GM23338 (cell line): ENCODE measurements at regions not wholly inside any gene's neighbourhood (a gene's known extent, or its start where the extent isn't known, plus 50 kb on each side); places are given as distances from the start of the nearest gene placed in this dataset.

Source experiments
- ATAC-seq: fragments of 200-7000 bp; cut with Tn5 transposase; 3 replicates; pipeline ENCODE4 v1.9.1; 2020
- DNase-seq: peaks from one replicate; pipeline ENCODE4 v3.0.0-alpha.2; 2015; ENCODE audit warnings: low spot score
- H2AFZ ChIP-seq: fragments of 200-600 bp; sonication (generic); 2 replicates; pipeline ENCODE4 v1.8.0; 2016; ENCODE audit warnings: antibody characterized with exemption, mild to moderate bottlenecking, moderate library complexity
- H3F3A ChIP-seq: fragments of 200-600 bp; sonication (generic); replicated peaks from 2 replicates; pipeline ENCODE4 v1.8.0; 2017; ENCODE audit warnings: antibody characterized with exemption, mixed run types, low read depth
- H3K27ac ChIP-seq: fragments of 200-600 bp; sonication (generic); 2 replicates; pipeline ENCODE4 v1.6.1; 2016; ENCODE audit warnings: low read depth
- H3K27me3 ChIP-seq: fragments of 200-600 bp; sonication (generic); 2 replicates; pipeline ENCODE4 v1.8.0; 2016; ENCODE audit warnings: mild to moderate bottlenecking, mixed run types, moderate library complexity; ENCODE audit not compliant: insufficient read depth
- H3K36me3 ChIP-seq: fragments of 200-600 bp; sonication (generic); 2 replicates; pipeline ENCODE4 v1.8.0; 2016; ENCODE audit warnings: mild to moderate bottlenecking; ENCODE audit not compliant: insufficient read depth
- H3K4me1 ChIP-seq: fragments of 200-600 bp; sonication (generic); 2 replicates; pipeline ENCODE4 v1.8.0; 2016; ENCODE audit warnings: mild to moderate bottlenecking, moderate library complexity; ENCODE audit not compliant: insufficient read depth
- H3K4me2 ChIP-seq: fragments of 200-600 bp; sonication (generic); 2 replicates; pipeline ENCODE4 v1.7.1; 2017; ENCODE audit warnings: mixed run types
- H3K4me3 ChIP-seq: fragments of 200-600 bp; sonication (generic); 2 replicates; pipeline ENCODE4 v1.6.1; 2016; ENCODE audit warnings: mixed run types
- H3K79me2 ChIP-seq: fragments of 200-600 bp; sonication (generic); replicated peaks from 2 replicates; pipeline ENCODE4 v1.8.0; 2017; ENCODE audit warnings: mild to moderate bottlenecking; ENCODE audit not compliant: insufficient read depth
- H3K9me2 ChIP-seq: fragments of 200-600 bp; sonication (generic); 2 replicates; pipeline ENCODE4 v1.8.0; 2017; ENCODE audit not compliant: insufficient read depth
- H4K20me1 ChIP-seq: fragments of 200-600 bp; sonication (generic); replicated peaks from 2 replicates; pipeline ENCODE4 v1.8.0; 2017; ENCODE audit warnings: mild to moderate bottlenecking; ENCODE audit not compliant: insufficient read depth
- H3K27ac Mint-ChIP-seq: 2 replicates; pipeline ENCODE4 v1.8.0; 2020; ENCODE audit warnings: inconsistent platforms, mild to moderate bottlenecking, moderate library complexity, mixed read lengths
- H3K27me3 Mint-ChIP-seq: 3 replicates; pipeline ENCODE4 v1.8.0; 2022; ENCODE audit warnings: low read depth, mild to moderate bottlenecking, moderate library complexity, mixed read lengths, inconsistent platforms; ENCODE audit not compliant: insufficient read depth, poor library complexity
- H3K36me3 Mint-ChIP-seq: 3 replicates; pipeline ENCODE4 v1.8.0; 2021; ENCODE audit warnings: low read depth, mild to moderate bottlenecking, inconsistent platforms, moderate library complexity, mixed read lengths
- H3K4me1 Mint-ChIP-seq: 3 replicates; pipeline ENCODE4 v1.8.0; 2020; ENCODE audit warnings: mild to moderate bottlenecking, inconsistent platforms, mixed read lengths
- H3K4me3 Mint-ChIP-seq: 3 replicates; pipeline ENCODE4 v1.8.0; 2021; ENCODE audit warnings: moderate library complexity, mild to moderate bottlenecking, inconsistent platforms, mixed read lengths
- H3K9me3 Mint-ChIP-seq: 3 replicates; pipeline ENCODE4 v1.8.0; 2020; ENCODE audit warnings: moderate library complexity, mild to moderate bottlenecking, inconsistent platforms, mixed read lengths
- CREB1 ChIP-seq: fragments of 250-450 bp; sonication (Bioruptor Pico); IDR thresholded peaks from 2 replicates; pipeline ENCODE4 v1.5.0; 2020; ENCODE audit warnings: low read depth, mild to moderate bottlenecking, moderate library complexity
- CTCF ChIP-seq, 2 experiments: fragments of 200-600 bp in 1 of 2; sonication (generic) in 1 of 2; conservative IDR thresholded peaks; 2 replicates each; pipeline versions ENCODE4 v1.5.1 to v1.6.1; 2016 to 2017; ENCODE audit warnings: antibody characterized with exemption in 2 of 2, low read depth in 2 of 2, mild to moderate bottlenecking in 2 of 2, moderate library complexity in 1 of 2
- ETS1 ChIP-seq: IDR thresholded peaks from 2 replicates; pipeline ENCODE4 v1.6.1; 2016; ENCODE audit warnings: antibody characterized with exemption
- EZH2 ChIP-seq: fragments of 200-600 bp; sonication (generic); IDR thresholded peaks from one replicate; pipeline ENCODE4 v1.8.0; 2017; ENCODE audit warnings: antibody characterized with exemption, mild to moderate bottlenecking, low read depth; ENCODE audit not compliant: unreplicated experiment
- EZH2phosphoT487 ChIP-seq: fragments of 200-600 bp; sonication (generic); IDR thresholded peaks from one replicate; pipeline ENCODE4 v1.8.1; 2018; ENCODE audit warnings: antibody characterized with exemption; ENCODE audit not compliant: unreplicated experiment
- JUNB ChIP-seq: IDR thresholded peaks from one replicate; pipeline ENCODE4 v1.6.1; 2016; ENCODE audit warnings: antibody characterized with exemption; ENCODE audit not compliant: unreplicated experiment
- NANOG ChIP-seq: IDR thresholded peaks from 2 replicates; pipeline ENCODE4 v1.6.1; 2016; ENCODE audit warnings: antibody characterized with exemption, borderline replicate concordance
- POLR2AphosphoS5 ChIP-seq: IDR thresholded peaks from 2 replicates; pipeline ENCODE4 v1.6.1; 2016; ENCODE audit warnings: antibody characterized with exemption, low read depth
- REST ChIP-seq: IDR thresholded peaks from one replicate; pipeline ENCODE4 v1.6.1; 2018; ENCODE audit warnings: antibody characterized with exemption; ENCODE audit not compliant: unreplicated experiment
- STAT1 ChIP-seq: IDR thresholded peaks from one replicate; pipeline ENCODE4 v1.6.1; 2016; ENCODE audit warnings: antibody characterized with exemption; ENCODE audit not compliant: unreplicated experiment
- ZNF114 ChIP-seq: fragments of 250-450 bp; sonication (Bioruptor Pico); IDR thresholded peaks from 2 replicates; pipeline ENCODE4 v1.5.0; 2020; ENCODE audit warnings: mild to moderate bottlenecking, moderate library complexity
- ZNF331 ChIP-seq: fragments of 250-450 bp; sonication (Bioruptor Pico); IDR thresholded peaks from 2 replicates; pipeline ENCODE4 v1.5.0; 2020; ENCODE audit warnings: low read depth, mild to moderate bottlenecking, moderate library complexity
- ZNF462 ChIP-seq: fragments of 250-450 bp; sonication (Bioruptor Pico); IDR thresholded peaks from 2 replicates; pipeline ENCODE4 v1.5.0; 2020; ENCODE audit warnings: mild to moderate bottlenecking, moderate library complexity

GRCh38 chr5:56330806-56331205 lies 97.7 kb upstream of the ANKRD55 start (continued):
- TF ChIP-seq ZNF462 (CRISPR knock-in tag) (no peak), EZH2 (no peak)

- H3K27me3 Mint-ChIP-seq, result peaks cover 5% of the 10 kb centered on the region
- Histone ChIP-seq H2AFZ (no peak overlapping the region), H3K4me3 (no peak overlapping the region), H3K4me2 (no peak overlapping the region), H3F3A (no peaks in the 10 kb centered on the region), H3K9me2 (no peaks in the 10 kb centered on the region), H3K4me1 (peaks cover 11% of the 10 kb centered on the region), H3K27ac (no peak overlapping the region), H3K79me2 (no peaks in the 10 kb centered on the region), H4K20me1 (no peaks in the 10 kb centered on the region), H3K27me3 (no peaks in the 10 kb centered on the region), H3K36me3 (no peaks in the 10 kb centered on the region)
- no peak overlapping the region for H3K27ac Mint-ChIP-seq
- H3K4me3 Mint-ChIP-seq, result no peak overlapping the region
- DNase-seq (no peak), ATAC-seq (no peak)
- H3K9me3 Mint-ChIP-seq, result peaks cover 19% of the 10 kb centered on the region
- peaks cover 12% of the 10 kb centered on the region for H3K36me3 Mint-ChIP-seq
- H3K4me1 Mint-ChIP-seq, result peaks cover 19% of the 10 kb centered on the region
- TF ChIP-seq EZH2, result no peak
- no peak for TF ChIP-seq ETS1
- TF ChIP-seq JUNB, result no peak
- no peak for TF ChIP-seq REST
- TF ChIP-seq ZNF114 (CRISPR knock-in tag), result no peak
- no peak for TF ChIP-seq ZNF331 (CRISPR knock-in tag)
- no peak for TF ChIP-seq NANOG
- TF ChIP-seq EZH2phosphoT487, result no peak
- TF ChIP-seq STAT1, result no peak
- TF ChIP-seq CTCF (conservative IDR thresholded peaks at IDR 0.05; ENCODE audit: low read depth in 2 of 2), result no peak
- TF ChIP-seq CREB1 (CRISPR knock-in tag), result no peak
- TF ChIP-seq POLR2AphosphoS5, result no peak
Measured at GRCh38 chr5:56330167-56330566, 97.0 kb upstream of the ANKRD55 start.
